OCI-LY3 (cell line): ENCODE measurements at regions not wholly inside any gene's neighbourhood (a gene's known extent, or its start where the extent isn't known, plus 50 kb on each side); places are given as distances from the start of the nearest gene placed in this dataset.

Source experiments
- H2AFZ ChIP-seq: fragments of 200-600, 300-600 bp; shearing (Covaris generic); 2 replicates; pipeline ENCODE4 v1.6.0; 2014; ENCODE audit warnings: antibody characterized with exemption, low read depth, low read length
- H3K27ac ChIP-seq: fragments of 200-600, 300-600 bp; sonication (generic); 2 replicates; pipeline ENCODE4 v1.5.1; 2014; ENCODE audit warnings: mild to moderate bottlenecking, low read length, moderate library complexity, mixed read lengths
- H3K27me3 ChIP-seq: fragments of 200-600, 300-600 bp; sonication (generic); 2 replicates; pipeline ENCODE4 v1.6.1; 2014; ENCODE audit warnings: low read depth, low read length, mixed read lengths
- H3K36me3 ChIP-seq: fragments of 200-600, 300-600 bp; sonication (generic); replicated peaks from 2 replicates; pipeline ENCODE3; 2014; ENCODE audit warnings: low read depth, low read length, mixed read lengths
- H3K4me1 ChIP-seq: fragments of 300-600, 200-600 bp; sonication (generic); 2 replicates; pipeline ENCODE4 v1.6.1; 2014; ENCODE audit warnings: low read length, mixed read lengths
- H3K4me2 ChIP-seq: fragments of 200-600, 300-600 bp; sonication (generic); 2 replicates; pipeline ENCODE4 v1.6.1; 2014; ENCODE audit warnings: low read length, mixed read lengths
- H3K4me3 ChIP-seq: fragments of 300-600, 200-600 bp; sonication (generic); 2 replicates; pipeline ENCODE4 v1.5.1; 2014; ENCODE audit warnings: antibody characterized with exemption, mild to moderate bottlenecking, low read length, moderate library complexity
- H3K79me2 ChIP-seq: fragments of 300-600, 200-600 bp; shearing (Covaris generic); 2 replicates; pipeline ENCODE4 v1.6.1; 2014; ENCODE audit warnings: mild to moderate bottlenecking, low read length, mixed read lengths
- H3K9ac ChIP-seq: fragments of 300-600, 200-600 bp; shearing (Covaris generic); 2 replicates; pipeline ENCODE4 v1.6.0; 2014; ENCODE audit warnings: mild to moderate bottlenecking, low read length, moderate library complexity
- H3K9me3 ChIP-seq: fragments of 200-600, 300-600 bp; shearing (Covaris generic); 2 replicates; pipeline ENCODE4 v1.6.1; 2014; ENCODE audit warnings: low read length, mixed read lengths; ENCODE audit not compliant: insufficient read depth
- H4K20me1 ChIP-seq: fragments of 200-600, 300-600 bp; sonication (generic); 2 replicates; pipeline ENCODE4 v1.6.1; 2016; ENCODE audit warnings: low read length, mixed read lengths; ENCODE audit not compliant: insufficient read depth
- CTCF ChIP-seq: fragments of 200-600, 300-600 bp; sonication (generic); IDR thresholded peaks from 2 replicates; pipeline ENCODE4 v1.5.1; 2014; ENCODE audit warnings: antibody characterized with exemption, low read length, low read depth
- EZH2phosphoT487 ChIP-seq: fragments of 200-600 bp; shearing (Covaris generic); IDR thresholded peaks from 2 replicates; pipeline ENCODE4 v1.6.1; 2018; ENCODE audit warnings: antibody characterized with exemption, mixed run types, low read depth

GRCh38 chr3:194003114-194004057 lies 132.6 kb upstream of the HES1 start:
- no peaks in the 10 kb centered on the region for H3K36me3 ChIP-seq
- H3K27ac ChIP-seq: no peak overlapping the region
- peaks cover 32% of the 10 kb centered on the region for H3K4me1 ChIP-seq
- H3K27me3 ChIP-seq: 0 out of 2 replicates have a peak, but pooled peaks cover 6% of the 10 kb centered on the region
- no peaks in the 10 kb centered on the region for H3K79me2 ChIP-seq
- H4K20me1 ChIP-seq: no peaks in the 10 kb centered on the region
- no peaks in the 10 kb centered on the region for H3K9me3 ChIP-seq
- TF ChIP-seq CTCF: no peak
- TF ChIP-seq EZH2phosphoT487: no peak
- peak overlapping the region; percentile 48; the same call in 1 of the 2 replicates for H2AFZ ChIP-seq
- peak overlapping the region; percentile 55 for H3K9ac ChIP-seq
- H3K4me2 ChIP-seq: peak overlapping the region; percentile 74
- H3K4me3 ChIP-seq: peak overlapping the region; percentile 76

- TF ChIP-seq EZH2phosphoT487: no peak
- no peak for TF ChIP-seq CTCF
- Histone ChIP-seq H3K36me3 (no peaks in the 10 kb centered on the region), H2AFZ (no peak overlapping the region), H3K27ac (no peak overlapping the region), H3K9me3 (no peaks in the 10 kb centered on the region), H3K9ac (no peak overlapping the region), H3K4me3 (no peak overlapping the region), H4K20me1 (no peaks in the 10 kb centered on the region), H3K27me3 (peaks cover 22% of the 10 kb centered on the region; the same call in 1 of the 2 replicates), H3K79me2 (no peaks in the 10 kb centered on the region), H3K4me2 (no peak overlapping the region), H3K4me1 (peaks cover 32% of the 10 kb centered on the region)
Measured at GRCh38 chr3:194005930-194006501, 129.9 kb upstream of the HES1 start.

DNA sequence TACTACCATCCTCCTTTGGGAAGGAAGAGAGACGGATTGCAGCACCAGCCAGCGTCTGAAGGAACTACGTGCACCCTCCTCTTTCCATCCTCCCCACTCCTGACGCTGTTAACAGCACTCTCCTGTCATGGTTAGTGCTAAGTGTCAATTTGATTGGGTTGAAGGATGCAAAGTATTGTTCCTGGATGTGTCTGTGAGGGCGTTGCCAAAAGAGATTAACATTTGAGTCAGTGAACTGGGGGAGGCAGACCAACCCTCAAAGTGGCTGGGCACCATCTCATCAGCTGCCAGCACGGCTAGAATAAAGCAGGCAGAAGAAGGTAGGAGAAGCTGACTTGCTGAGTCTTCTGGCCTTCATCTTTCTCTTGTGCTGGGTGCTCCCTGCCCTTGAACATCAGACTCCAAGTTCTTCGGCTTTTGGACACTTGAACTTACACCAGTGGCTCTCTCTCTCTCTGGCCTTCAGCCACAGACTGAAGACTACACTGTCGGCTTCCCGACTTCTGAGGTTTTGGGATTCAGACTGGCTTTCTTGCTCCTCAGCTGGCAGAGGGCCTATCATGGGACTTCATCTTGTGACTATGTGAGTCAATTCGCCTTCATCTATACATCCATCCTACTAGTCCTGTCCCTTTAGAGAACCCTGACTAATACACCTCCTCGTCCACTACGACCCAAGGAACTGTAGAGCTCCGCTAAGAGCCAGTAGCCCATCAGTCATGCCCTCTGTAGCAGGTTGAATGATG lies 128.2 kb upstream of the HES1 start:
- H3K4me3 ChIP-seq: no peak overlapping the region
- H2AFZ ChIP-seq: no peak overlapping the region
- H3K36me3 ChIP-seq: no peaks in the 10 kb centered on the region
- peaks cover 26% of the 10 kb centered on the region; the same call in 1 of the 2 replicates for H3K27me3 ChIP-seq
- no peaks in the 10 kb centered on the region for H3K79me2 ChIP-seq
- H4K20me1 ChIP-seq: no peaks in the 10 kb centered on the region
- H3K27ac ChIP-seq: no peak overlapping the region
- H3K4me1 ChIP-seq: peaks cover 32% of the 10 kb centered on the region
- no peaks in the 10 kb centered on the region for H3K9me3 ChIP-seq
- H3K4me2 ChIP-seq: no peak overlapping the region
- TF ChIP-seq EZH2phosphoT487: no peak
- TF ChIP-seq CTCF: no peak
- no peak overlapping the region for H3K9ac ChIP-seq
